HEK293T (cell line): ENCODE measurements at regions not wholly inside any gene's neighbourhood (a gene's known extent, or its start where the extent isn't known, plus 50 kb on each side); places are given as distances from the start of the nearest gene placed in this dataset.

ENCODE experiments used
- FOXK2 ChIP-seq: fragments of 450-650 bp; IDR thresholded peaks from 2 replicates; pipeline ENCODE4 v1.6.1; 2016; ENCODE audit warnings: mild to moderate bottlenecking
- HDGF ChIP-seq: fragments of 450-650 bp; IDR thresholded peaks from 2 replicates; pipeline ENCODE4 v1.6.1; 2017; ENCODE audit warnings: antibody characterized with exemption, borderline replicate concordance
- SUZ12 ChIP-seq: fragments of 450-650 bp; IDR thresholded peaks from 2 replicates; pipeline ENCODE4 v1.6.1; 2016; ENCODE audit warnings: mild to moderate bottlenecking
- ZNF384 ChIP-seq: fragments of 450-650 bp; IDR thresholded peaks from 2 replicates; pipeline ENCODE4 v1.6.1; 2016

DNA sequence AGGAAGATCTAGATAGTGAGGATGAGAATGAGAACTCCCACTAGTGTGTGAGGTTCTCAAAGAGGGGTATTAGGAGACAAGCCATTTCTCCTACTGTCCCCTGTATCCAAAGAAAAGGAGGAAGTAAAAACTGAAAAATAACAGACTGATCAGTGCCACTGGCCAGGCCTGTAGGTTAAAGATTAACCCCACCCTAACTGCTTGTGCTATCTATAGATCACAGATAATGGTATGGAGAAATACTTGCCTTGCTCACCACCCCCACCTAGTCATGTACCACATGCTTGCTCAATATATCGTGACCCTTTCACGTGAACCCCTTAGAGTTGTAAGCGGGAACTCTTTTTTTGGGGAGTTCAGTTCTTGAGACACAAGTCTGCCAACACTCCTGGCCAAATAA is 519.7 kb upstream of the FRG2C start:
- TF ChIP-seq HDGF (no peak), SUZ12 (no peak), ZNF384 (no peak), FOXK2 (no peak)
